GDM1 (cell line): ENCODE measurements at regions not wholly inside any gene's neighbourhood (a gene's known extent, or its start where the extent isn't known, plus 50 kb on each side); places are given as distances from the start of the nearest gene placed in this dataset.

Source experiments
- DNase-seq: peaks from one replicate; lab custom pipeline; 2025; lab: John Stamatoyannopoulos, UW

GRCh38 chr10:47053081-47053798 lies 142.0 kb downstream of the PTPN20 start:
- no peak for DNase-seq

DNA sequence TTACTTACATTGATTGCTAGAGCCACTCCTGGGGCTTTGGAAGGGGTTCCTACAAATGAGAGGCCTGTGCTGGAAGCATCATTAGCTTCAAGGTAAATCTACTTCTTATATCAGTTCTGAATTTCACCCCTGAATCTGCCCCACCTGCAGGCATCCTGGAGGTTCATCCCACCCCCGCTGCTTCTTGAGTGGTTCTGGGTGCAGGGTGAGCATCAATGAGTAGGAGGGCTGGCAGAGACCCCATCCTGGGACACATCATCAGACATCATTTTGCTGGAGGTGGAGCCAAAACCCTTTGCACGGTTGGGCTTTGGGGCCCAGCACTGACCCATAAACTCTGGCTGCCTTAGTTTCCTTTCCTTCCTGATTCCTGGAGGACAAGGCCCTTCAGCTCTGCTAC lies 143.7 kb downstream of the PTPN20 start:
- DNase-seq: no peak

- no peak for DNase-seq
These were observed 144.4 kb downstream of the PTPN20 start for GRCh38 chr10:47055386-47056246.

DNA sequence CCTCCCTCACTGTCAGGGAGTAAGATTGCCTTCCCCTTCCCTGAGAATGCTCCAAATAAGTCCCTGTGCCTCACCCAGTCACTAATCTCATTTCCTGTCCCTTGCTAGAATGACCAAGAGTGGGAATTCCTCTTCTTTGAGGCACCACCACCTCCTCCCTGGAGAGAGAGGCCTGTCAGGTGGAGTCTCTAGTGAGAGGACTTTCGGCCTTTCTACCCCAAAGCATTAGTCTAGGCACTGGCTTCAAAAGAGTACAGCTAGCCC lies 145.0 kb downstream of the PTPN20 start:
- no peak for DNase-seq

DNA sequence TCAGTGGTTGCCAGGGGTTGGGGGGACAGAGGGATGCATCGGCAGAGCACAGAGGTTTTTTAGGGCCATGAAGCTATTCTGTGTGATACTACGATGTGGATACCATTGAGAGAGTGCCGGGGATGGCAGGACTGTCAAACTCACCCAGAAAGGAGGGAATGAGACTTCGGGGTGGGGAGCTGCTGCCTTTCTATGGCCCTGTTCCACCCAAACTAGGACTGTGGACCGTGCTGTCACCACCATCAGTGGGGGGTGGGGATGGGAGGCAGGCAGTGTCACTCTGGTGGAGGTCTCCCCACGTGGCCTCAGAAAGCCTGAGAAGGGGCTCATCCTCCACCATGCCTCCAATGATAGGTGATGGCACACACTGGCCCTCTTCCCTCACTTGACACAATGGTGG lies 146.2 kb downstream of the PTPN20 start:
- DNase-seq: no peak

- no peak for DNase-seq
These were observed 146.9 kb downstream of the PTPN20 start for GRCh38 chr10:47058032-47058702.

DNA sequence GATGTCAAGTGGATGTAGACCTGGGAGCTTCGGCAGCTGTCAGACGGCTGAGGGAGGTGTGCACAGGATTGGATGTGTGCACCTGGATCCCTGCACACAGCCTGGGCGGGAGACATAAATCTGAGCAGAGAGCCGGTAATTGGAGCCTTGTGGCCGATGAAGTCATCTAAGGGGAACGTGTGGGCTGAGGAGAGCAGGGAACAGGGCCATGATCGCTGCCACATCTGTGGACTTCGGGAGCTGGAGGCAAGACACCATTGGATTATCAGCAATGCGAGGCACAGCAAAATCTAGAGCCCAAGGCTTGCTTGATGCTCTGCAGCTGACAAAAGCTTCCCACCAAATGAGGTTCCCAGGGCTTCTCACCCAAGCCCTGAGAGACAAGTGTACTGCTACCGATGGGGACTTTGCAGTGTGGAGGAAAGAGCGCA lies 147.7 kb downstream of the PTPN20 start:
- DNase-seq: no peak

DNA sequence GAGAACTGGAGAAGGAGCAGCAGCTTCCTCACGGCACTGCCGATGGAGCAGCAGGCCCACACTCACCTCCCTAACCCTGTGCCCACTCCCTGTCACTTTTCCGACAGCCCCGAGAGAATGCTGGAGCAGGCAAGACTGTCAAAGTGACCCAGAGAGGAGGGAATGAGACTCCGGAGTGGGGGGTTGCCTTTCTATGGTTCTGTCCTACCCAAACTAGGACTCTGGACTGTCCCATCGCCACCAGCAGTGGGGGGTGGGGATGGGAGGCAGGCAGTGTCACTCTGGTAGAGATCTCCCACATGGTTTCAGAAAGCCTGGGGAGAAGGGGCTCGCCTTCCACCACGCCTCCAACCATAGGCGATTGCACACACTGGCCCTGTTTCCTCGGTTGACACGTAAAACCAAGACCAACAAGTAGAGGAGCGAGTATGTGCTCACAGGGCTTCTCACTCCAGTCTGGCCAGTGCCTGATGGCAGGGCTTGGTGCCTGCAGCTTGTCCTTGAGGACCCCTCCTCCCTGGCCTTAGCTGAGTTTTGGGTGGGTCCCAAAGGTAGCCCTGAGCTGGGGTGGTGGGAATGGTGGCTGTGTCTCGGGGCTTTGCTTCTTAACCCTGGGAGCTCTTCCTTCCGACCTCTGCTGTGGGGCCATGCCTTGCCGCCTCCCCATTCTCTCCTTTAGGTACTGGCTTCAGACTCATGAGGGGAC lies 148.5 kb downstream of the PTPN20 start:
- DNase-seq: no peak

DNA sequence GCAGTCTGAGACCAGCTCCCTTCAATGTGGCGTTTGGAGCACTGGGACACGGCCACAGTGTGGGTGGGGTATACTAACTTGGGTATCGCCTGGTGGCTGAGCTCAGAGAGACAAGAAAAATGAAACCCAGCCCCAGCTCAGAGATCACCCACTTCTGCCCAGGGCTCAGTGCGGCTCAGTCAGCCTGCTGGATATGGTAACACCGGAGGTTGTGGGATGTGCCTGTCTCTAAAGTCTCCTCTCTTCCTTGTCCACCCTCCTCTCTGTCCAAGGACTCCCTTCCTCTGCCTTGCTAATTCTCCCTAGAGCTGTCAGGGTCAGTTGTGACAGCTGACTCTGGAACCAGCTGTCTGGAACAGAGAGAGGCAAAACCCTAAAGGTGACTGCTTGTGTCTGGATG lies 149.1 kb downstream of the PTPN20 start:
- no peak for DNase-seq

DNA sequence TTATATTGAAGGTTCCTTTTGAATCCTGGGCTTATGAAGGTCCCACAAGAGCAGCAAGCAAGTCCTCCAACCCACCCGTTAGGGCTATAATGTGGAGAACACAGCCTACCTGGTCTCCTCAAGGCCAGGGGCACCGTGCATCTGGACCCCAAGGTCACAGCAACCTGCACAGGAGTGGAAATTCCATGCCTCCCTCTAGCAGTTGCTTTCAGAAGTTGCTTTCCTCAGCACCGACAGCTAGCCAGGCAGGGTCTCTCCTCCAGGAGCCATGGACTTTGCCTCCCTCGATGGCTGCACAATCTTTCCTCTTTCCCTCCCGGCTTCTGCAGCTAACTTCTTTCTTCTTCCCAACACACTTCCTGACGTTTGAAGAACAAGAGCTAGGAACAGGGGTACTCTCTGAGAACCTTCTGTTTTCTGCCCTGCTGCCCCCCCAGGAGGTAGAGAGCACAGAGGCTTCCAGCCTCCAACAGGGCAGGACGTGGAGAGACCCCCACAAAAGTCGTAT lies 149.8 kb downstream of the PTPN20 start:
- no peak for DNase-seq

- no peak for DNase-seq
These were observed 150.5 kb downstream of the PTPN20 start for GRCh38 chr10:47061776-47062175.

DNA sequence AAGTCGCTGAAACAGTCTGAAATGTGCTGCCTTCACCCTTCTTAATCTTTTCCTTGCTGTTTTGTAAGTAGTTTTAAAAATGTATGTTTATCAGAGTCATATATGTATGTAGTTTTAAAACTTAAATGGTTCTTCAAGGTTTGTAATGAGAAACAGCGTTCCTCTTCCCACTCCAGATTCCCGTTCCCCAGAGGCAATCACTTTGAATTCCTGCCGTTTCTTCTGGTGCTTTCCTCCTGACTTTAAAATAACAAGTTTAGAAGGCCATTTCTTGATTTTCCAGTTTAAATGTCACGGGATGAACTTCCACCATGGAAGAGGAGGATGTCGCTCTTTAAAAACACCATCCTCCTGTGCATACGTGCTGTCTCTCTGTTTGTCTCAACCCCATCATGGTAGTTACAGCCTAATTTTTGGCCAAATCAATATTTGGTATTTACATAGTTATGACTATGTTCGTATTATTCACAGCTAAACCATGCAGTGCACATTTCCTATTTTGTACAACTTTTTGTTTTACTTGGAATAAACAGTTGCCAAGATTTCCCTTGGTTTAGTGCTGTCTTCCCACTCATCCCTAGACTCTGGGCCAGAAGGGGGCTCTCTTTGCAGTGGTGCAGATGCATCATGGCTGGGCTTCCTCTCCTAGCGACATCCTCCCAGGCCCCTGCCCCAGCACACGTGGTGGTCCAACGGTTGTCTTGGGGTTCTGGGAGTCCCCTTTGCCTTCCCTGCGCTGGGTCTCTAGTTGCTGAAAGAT lies 151.4 kb downstream of the PTPN20 start:
- DNase-seq: no peak

GRCh38 chr10:47063858-47064257 lies 152.6 kb downstream of the PTPN20 start:
- DNase-seq: no peak

- no peak for DNase-seq
These were observed 154.7 kb downstream of the PTPN20 start for GRCh38 chr10:47065903-47066302.

DNA sequence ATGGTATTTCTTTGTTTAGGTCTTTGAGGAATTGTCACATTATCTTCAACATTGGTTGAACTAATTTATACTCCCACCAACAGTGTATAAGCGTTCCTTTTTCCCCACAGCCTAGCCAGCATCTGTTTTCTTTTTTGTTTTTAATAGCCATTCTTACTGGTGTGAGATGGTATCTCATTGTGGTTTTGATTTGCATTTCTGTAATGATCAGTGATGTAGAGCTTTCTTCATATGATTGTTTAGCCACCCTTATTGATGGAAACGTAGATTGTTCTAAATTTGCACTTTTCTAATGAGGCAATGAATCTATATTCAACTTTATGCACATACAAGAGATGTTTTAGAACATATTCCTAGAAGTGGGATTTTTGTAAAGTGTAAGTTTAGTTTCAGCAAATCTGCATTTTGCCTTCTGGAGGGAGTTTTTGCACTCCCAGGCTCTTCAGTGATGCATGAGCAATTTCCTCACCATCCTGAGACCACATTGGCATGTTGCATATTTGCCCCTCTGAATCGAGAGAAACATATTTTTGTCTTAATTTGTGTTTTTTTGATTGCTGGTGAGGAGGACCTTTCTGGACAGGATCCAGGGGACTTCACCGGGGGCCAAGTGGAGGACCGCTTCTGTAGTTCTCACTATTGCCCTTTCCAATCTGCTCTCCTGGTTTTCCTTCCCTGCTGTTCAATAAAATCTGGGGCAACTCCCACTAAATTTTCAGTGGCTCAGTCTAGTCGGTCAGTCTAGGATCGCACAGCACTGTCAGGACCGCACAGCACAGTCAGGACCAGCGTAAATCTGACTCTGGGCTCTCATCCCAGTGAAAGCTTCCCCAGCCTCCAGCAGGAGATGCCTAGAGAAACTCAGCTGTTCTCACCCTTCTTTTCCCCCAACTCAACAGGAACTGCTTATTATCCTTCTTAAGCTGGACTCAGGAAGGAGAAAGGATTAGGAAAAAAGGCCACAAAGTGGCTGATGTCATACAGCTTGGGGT lies 157.0 kb downstream of the PTPN20 start:
- DNase-seq: no peak

GRCh38 chr10:47070541-47070940 lies 159.3 kb downstream of the PTPN20 start:
- no peak for DNase-seq

GRCh38 chr10:47071891-47072290 lies 160.7 kb downstream of the PTPN20 start:
- DNase-seq: no peak

DNA sequence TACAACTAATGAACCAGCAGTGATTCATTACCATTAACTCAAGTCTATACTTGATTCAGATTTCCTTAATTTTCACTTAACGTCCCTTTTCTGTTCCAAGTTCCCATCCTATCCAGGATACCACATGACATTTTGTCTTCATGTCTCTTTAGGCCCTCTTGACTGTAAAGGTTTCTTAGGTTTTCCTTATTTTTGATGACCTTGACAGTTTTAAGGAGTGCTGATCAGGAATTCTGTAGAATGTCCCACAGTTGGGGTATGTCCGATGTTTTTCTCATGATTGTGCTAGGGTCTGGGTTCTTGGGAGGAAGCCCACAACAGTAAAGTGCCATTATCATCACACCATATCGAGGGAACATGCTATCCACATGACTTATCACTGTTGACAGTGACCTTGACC lies 162.7 kb downstream of the PTPN20 start:
- no peak for DNase-seq

DNA sequence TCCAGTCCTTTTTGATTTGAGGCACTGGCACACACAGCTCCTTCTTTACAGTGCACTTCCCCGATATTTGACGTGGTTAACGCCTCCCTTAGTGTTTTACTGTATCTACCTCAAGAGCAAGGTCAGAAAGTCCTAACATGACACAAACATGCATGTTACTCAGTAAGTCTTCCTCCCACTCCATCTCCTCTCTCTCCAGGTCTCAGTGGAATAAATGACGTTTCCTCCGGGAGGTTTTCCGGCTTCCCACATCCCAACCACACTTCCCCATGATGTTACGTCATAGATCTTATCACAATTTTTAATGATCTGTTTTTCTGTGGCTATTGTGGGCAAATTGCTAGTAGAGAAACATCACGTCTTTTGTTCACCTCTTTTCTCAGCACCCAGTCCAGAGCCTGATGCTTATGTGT lies 165.7 kb downstream of the PTPN20 start:
- no peak for DNase-seq

DNA sequence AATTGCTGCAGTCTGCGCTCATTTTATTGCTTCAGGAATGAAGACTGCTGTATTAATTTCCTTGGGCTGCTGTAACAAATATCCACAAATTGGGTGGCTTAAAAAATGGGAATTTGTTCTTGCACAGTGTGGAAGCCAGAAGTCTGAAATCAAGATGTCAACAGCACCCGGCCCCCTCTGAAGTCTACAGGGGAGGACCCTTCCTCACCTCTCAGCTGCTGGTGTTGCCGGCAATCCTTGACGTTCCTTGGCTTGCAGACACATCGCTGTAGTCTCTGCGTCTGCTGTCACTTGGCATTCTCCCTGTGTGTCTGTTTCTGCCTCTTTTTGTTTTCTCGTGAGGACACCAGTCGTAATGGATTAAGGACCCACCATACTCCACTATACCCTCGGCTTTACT lies 166.2 kb downstream of the PTPN20 start:
- DNase-seq: no peak
